ENCODE measurements at regions not wholly inside any gene's neighbourhood (a gene's known extent, or its start where the extent isn't known, plus 50 kb on each side); places are given as distances from the start of the nearest gene placed in this dataset.

DNA sequence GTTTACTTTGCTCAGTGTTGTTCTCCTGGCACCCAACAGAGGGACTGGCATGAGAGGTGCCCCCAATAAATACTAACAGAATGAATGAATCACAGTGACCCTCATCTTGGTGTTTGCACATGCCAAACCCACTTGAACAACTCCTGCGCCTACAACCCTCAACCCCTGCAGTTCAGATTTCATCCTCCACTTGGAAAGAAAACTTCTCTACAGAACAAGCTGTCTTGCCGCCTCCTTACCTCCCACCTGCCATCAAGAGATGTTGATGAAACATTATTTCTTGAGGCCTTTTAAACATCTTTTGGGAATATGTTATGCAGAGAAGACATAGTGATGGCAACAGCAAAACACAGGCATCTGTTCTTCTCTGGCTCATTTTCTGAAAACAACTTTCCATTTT is 216.0 kb upstream of the SH3BP4 start:
- Histone ChIP-seq H3K27ac (no peak overlapping the region), H3K4me1 (no peaks in the 10 kb centered on the region), H3K9me3 (no peaks in the 10 kb centered on the region), H3K4me3 (no peak overlapping the region), H3K27me3 (no peaks in the 10 kb centered on the region), H3K36me3 (no peaks in the 10 kb centered on the region)
- intact Hi-C loops (cut with DNase I) = no loop called here
- TF ChIP-seq POLR2A (IDR thresholded peaks at IDR 0.05) = no peak
- no peak for TF ChIP-seq POLR2AphosphoS5 (IDR thresholded peaks at IDR 0.05; ENCODE audit: insufficient read depth in 1 of 2, low read depth in 1 of 2)
- TF ChIP-seq, protein P1, sequence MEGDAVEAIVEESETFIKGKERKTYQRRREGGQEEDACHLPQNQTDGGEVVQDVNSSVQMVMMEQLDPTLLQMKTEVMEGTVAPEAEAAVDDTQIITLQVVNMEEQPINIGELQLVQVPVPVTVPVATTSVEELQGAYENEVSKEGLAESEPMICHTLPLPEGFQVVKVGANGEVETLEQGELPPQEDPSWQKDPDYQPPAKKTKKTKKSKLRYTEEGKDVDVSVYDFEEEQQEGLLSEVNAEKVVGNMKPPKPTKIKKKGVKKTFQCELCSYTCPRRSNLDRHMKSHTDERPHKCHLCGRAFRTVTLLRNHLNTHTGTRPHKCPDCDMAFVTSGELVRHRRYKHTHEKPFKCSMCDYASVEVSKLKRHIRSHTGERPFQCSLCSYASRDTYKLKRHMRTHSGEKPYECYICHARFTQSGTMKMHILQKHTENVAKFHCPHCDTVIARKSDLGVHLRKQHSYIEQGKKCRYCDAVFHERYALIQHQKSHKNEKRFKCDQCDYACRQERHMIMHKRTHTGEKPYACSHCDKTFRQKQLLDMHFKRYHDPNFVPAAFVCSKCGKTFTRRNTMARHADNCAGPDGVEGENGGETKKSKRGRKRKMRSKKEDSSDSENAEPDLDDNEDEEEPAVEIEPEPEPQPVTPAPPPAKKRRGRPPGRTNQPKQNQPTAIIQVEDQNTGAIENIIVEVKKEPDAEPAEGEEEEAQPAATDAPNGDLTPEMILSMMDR (IDR thresholded peaks at IDR 0.05) = no peak
- DNase-seq (ENCODE audit: extremely low spot score in 2 of 2) = no peak

DNA sequence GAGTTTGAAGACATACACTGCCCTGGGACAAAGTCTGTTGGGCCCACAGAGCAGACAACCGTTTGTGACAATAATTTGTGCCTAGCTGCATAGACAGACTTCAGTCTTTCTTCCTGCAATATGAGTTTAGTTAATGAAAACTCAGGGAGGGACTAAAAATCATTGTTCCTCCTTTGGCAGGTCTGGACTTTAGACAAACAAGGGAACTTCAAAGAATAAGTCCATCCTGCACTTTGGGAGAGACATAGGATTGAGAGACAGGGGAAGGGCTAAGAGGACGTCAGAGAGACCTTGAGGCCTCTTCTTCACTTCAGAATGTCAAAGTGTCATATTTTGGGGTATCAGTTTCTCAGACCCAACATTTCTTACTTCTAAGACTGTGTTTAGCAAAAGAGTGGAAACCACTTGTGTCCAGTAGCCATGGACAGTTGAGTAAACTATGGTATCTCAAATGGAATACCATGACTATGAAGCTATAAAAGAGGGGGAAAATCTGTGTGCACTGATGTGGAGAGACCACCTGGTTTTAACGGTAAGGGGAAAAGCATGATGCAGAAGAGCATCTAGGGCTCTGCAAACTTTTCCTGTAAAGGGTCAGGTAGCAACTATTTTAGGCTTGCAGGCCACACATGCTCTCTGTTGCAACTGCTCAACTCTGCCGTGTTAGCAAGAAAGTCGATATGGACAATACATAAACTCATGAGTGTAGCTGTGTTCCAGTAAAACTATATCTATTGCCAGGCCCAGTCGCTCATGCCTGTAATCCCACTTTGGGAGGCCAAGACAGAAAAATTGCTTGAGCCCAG is 217.8 kb upstream of the SH3BP4 start:
- TF ChIP-seq, protein P1 (IDR thresholded peaks at IDR 0.05) = no peak
- Histone ChIP-seq H3K27ac (no peak overlapping the region), H3K4me1 (no peaks in the 10 kb centered on the region), H3K4me3 (no peak overlapping the region), H3K9me3 (no peaks in the 10 kb centered on the region), H3K27me3 (no peaks in the 10 kb centered on the region), H3K36me3 (no peaks in the 10 kb centered on the region)
- intact Hi-C loops (cut with DNase I) = no loop called here
- DNase-seq (ENCODE audit: extremely low spot score in 2 of 2) = no peak

DNA sequence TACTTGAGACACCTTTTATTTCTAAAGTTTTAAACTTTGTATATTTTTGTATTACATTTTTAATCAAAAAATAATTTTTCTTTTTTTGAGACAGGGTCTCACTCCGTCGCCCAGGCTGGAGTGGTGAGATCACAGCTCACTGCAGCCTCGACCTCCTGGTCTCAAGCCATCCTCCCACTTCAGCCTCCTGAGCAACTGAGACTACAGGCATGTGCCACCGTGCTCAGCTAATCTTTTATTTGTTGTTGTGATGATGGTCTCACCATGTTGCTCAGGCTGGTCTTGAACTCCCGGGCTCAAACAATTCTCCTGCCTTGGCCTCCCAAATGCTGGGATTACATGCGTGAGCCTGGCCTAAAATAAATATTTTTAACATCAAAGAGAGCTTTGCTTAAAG is 218.7 kb upstream of the SH3BP4 start:
- no peaks in the 10 kb centered on the region for H3K36me3 ChIP-seq
- no peak for DNase-seq (ENCODE audit: extremely low spot score in 2 of 2)

DNA sequence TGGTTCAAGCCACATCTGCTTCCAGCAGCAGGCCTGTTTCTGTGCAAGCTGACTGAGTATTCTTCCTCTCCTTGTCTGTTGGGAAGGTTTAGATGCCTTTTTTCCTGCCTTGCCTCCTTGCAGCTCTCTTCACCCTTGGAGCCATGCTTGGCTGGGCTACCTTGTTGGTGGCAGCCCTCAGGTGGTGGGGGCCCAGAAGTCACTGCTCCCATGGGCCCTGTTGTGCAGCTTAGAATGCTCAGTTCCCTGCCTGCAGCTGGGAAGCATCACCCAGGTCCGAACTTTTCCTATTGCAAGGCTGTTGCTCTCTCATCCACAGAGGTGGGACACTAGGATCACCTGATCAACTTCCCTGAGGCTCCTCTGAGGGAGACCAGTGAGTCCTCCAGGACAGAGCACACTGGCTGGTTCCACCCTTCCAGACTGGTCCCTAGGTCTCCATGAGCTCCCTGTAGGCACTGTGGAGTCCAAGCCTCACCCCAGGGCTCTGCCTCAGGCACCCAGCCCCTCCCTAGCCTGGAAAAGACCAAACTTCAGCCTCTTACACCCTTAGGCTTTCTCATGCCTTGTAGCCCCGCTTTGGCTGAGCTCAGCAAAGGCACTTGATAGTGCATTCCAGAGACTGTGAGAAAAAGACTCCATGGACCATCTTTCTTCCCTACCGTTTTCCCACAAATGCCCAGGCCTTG is 219.3 kb upstream of the SH3BP4 start:
- H3K4me1 ChIP-seq = no peaks in the 10 kb centered on the region
- DNase-seq (ENCODE audit: extremely low spot score in 2 of 2) = no peak
- no peak overlapping the region for H3K4me3 ChIP-seq
- intact Hi-C loops (cut with DNase I) = no loop called here
- TF ChIP-seq, protein P1 (IDR thresholded peaks at IDR 0.05) = no peak
- no peak for TF ChIP-seq POLR2A (IDR thresholded peaks at IDR 0.05)
- TF ChIP-seq POLR2AphosphoS5 (IDR thresholded peaks at IDR 0.05; ENCODE audit: insufficient read depth in 1 of 2, low read depth in 1 of 2) = no peak
- no peak overlapping the region for H3K27ac ChIP-seq
- H3K9me3 ChIP-seq = no peaks in the 10 kb centered on the region
- H3K27me3 ChIP-seq = no peaks in the 10 kb centered on the region
- H3K36me3 ChIP-seq = no peaks in the 10 kb centered on the region

More for the DNA sequence above, 218.7 kb upstream of the SH3BP4 start:
- no peak overlapping the region for H3K27ac ChIP-seq
- no peaks in the 10 kb centered on the region for H3K9me3 ChIP-seq
- no peaks in the 10 kb centered on the region for H3K27me3 ChIP-seq
- intact Hi-C loops (cut with DNase I) = no loop called here
- no peaks in the 10 kb centered on the region for H3K4me1 ChIP-seq
- no peak for TF ChIP-seq POLR2A (IDR thresholded peaks at IDR 0.05)
- no peak for TF ChIP-seq POLR2AphosphoS5 (IDR thresholded peaks at IDR 0.05; ENCODE audit: insufficient read depth in 1 of 2, low read depth in 1 of 2)
- TF ChIP-seq, protein P1 (IDR thresholded peaks at IDR 0.05) = no peak
- H3K4me3 ChIP-seq = no peak overlapping the region

DNA sequence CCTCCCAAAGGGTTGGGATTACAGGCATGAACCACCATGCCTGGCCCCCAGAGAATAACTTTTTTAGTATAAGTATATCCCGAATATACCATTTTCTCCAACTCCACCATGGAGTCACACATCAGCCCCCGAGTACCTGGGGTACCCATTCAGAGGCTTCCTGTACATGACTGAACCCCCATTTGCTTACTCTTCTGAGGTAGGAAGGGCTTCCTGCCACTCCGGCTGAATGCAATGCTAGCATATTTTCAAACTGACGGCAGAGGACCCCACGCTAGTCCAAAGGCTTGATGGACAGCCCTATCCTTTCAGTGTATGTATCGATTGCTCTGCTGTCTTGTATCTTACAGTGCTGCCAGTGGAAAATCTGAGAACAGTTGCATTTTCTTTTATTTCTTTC is 220.6 kb upstream of the SH3BP4 start:
- H3K27me3 ChIP-seq = no peaks in the 10 kb centered on the region
- TF ChIP-seq, protein P1 (IDR thresholded peaks at IDR 0.05) = no peak
- TF ChIP-seq POLR2A (IDR thresholded peaks at IDR 0.05) = no peak
- DNase-seq (ENCODE audit: extremely low spot score in 2 of 2) = no peak

More for the DNA sequence above, 220.6 kb upstream of the SH3BP4 start:
- H3K4me1 ChIP-seq = no peaks in the 10 kb centered on the region
- no peak overlapping the region for H3K27ac ChIP-seq
- H3K9me3 ChIP-seq = no peaks in the 10 kb centered on the region
- intact Hi-C loops (cut with DNase I) = no loop called here
- no peak overlapping the region for H3K4me3 ChIP-seq
- no peaks in the 10 kb centered on the region for H3K36me3 ChIP-seq

Data from vagina (tissue), 2 donors.